Activated T-cell treated with anti-CD3 and anti-CD28 coated beads, Interleukin-2, amount 50 U/mL, for 24 hours (primary cell): ENCODE measurements at regions not wholly inside any gene's neighbourhood (a gene's known extent, or its start where the extent isn't known, plus 50 kb on each side); places are given as distances from the start of the nearest gene placed in this dataset.

Experiments
- DNase-seq: peaks from one replicate; pipeline ENCODE4 v3.0.0-alpha.2; 2020
- H3K27ac Mint-ChIP-seq: 2 replicates; pipeline ENCODE4 v1.8.0; 2020; ENCODE audit warnings: mild to moderate bottlenecking, mixed read lengths
- H3K27me3 Mint-ChIP-seq: 2 replicates; pipeline ENCODE4 v1.8.0; 2020; ENCODE audit warnings: mixed read lengths
- H3K36me3 Mint-ChIP-seq: 2 replicates; pipeline ENCODE4 v1.8.0; 2020; ENCODE audit warnings: low read depth, mixed read lengths
- H3K4me1 Mint-ChIP-seq: 2 replicates; pipeline ENCODE4 v1.8.0; 2020; ENCODE audit warnings: low read depth, mixed read lengths
- H3K4me3 Mint-ChIP-seq: 2 replicates; pipeline ENCODE4 v1.8.0; 2020; ENCODE audit warnings: mild to moderate bottlenecking, moderate library complexity, mixed read lengths
- H3K9me3 Mint-ChIP-seq: 2 replicates; pipeline ENCODE4 v1.8.0; 2020; ENCODE audit warnings: mixed read lengths

DNA sequence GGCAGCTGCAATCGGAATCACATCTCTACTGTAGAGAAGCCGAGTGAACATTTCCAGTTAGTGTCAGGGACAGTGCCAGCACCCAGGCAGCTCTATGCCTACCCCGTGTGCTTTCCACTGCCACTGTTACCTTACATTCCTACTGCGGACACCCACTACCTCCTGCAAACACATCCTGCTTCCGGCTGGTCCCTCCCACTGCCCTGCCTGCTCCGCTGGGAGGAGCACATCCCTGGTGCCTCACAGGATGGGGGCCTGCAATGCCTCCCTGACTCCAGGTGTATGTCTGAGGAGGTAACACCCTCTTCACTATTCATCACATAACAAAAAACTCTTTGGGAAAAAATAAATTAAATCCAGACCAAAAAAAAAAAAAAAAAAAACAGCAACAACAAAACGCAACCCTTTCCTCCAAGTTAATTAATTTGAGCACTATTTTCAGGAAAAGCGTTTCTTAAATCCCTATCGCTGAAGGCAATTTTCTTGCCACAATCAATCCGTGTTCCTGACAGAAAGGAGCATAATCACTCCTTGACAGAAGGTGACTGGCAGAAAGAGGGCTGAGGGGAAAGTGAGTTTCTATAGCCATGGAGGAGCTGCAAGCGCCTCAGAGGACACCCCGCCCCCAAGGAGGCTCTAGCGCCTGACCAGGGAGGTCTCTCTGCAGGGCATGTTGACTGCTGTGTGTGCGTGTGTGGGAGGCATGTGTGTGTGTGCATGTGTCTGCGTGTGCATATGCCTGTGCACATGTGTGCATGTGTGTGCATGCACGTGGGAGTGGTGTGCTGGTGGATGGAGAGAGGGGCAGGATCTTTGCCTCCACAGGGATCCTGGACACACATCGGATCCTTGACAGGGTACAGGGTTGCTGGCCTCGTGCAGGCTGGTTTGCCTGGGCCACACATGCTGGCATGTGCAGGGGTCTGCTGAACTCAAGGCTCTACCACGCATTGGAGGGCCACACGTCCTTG lies 134.8 kb upstream of the NTM start:
- Mint-ChIP-seq H3K27ac (no peak overlapping the region), H3K36me3 (no peaks in the 10 kb centered on the region), H3K4me1 (no peaks in the 10 kb centered on the region), H3K9me3 (peaks cover 2% of the 10 kb centered on the region), H3K4me3 (no peak overlapping the region), H3K27me3 (no peaks in the 10 kb centered on the region)
- DNase-seq = no peak

DNA sequence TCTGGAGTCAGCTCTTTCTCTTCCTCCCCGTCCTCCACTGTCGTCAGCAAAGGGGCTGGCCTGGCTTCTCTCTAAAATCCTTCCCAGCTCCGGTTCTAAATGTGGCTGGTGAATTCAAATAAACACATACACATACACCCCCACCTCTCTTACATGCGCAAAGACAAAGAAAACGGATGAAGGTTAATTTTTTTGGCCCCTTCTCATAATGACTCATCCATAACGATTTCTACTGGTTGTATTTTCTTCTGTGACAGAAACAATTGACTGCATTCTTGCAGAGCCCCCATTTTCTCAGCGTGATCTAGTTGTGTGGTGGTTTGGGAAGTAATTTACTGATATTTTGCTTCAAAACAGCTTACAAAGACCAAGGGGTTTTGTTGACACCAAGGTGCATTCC lies 130.0 kb upstream of the NTM start:
- H3K36me3 Mint-ChIP-seq = no peaks in the 10 kb centered on the region
- H3K27ac Mint-ChIP-seq = no peak overlapping the region
- DNase-seq = no peak
- H3K4me3 Mint-ChIP-seq = no peak overlapping the region
- H3K9me3 Mint-ChIP-seq = peaks cover 3% of the 10 kb centered on the region
- no peaks in the 10 kb centered on the region for H3K4me1 Mint-ChIP-seq
- H3K27me3 Mint-ChIP-seq = peaks cover 1% of the 10 kb centered on the region

DNA sequence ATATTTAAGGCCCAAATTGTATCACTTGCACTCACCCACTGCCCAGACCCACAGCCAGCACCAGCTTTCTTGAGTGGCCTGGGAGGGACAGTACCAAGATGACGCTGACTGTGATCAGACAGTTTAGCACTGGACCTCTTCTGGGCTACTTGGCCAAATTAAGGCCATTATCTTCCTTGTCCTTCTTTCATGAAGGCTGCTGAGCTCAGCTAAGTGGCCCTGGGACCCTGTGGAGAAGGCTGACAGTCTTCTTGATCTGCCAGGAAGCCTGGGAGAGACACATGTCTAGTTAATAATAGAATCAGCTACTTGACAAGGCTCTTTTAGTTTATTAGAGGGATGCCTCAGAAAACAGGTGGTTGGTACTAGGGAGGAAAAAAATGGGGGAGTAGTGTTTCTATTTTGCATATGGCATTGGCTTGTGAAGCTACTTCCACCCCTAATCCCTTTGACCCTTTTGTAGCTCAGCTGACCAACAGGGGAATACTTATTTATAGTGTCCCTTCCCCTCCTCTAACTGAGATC lies 127.9 kb upstream of the NTM start:
- H3K27me3 Mint-ChIP-seq = peaks cover 15% of the 10 kb centered on the region
- no peak for DNase-seq
- no peaks in the 10 kb centered on the region for H3K4me1 Mint-ChIP-seq
- no peak overlapping the region for H3K27ac Mint-ChIP-seq
- H3K36me3 Mint-ChIP-seq = no peaks in the 10 kb centered on the region
- no peak overlapping the region for H3K4me3 Mint-ChIP-seq
- H3K9me3 Mint-ChIP-seq = peaks cover 5% of the 10 kb centered on the region

DNA sequence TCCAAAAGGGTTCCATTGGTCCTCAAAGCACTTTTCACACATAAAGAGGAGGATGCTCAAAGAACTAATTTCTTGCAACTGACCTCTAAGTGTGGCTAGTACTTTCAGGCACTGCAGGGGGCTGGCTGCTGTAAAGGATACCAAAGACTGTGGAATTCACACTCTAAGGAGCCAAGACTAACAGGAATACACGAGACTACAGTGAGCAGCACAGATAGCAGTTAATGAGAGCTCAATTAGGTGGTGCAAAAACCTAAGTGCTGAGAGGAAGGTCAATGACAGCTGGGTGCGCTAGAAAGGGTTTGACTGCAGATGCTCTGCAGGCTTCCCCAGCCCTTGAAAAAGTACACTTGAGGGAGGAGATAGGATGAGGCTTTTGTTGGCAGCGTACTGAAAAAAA lies 124.3 kb upstream of the NTM start:
- Mint-ChIP-seq H3K9me3 (peaks cover 2% of the 10 kb centered on the region), H3K27ac (no peak overlapping the region), H3K4me1 (no peaks in the 10 kb centered on the region), H3K4me3 (no peak overlapping the region), H3K36me3 (no peaks in the 10 kb centered on the region), H3K27me3 (peaks cover 18% of the 10 kb centered on the region)
- no peak for DNase-seq

DNA sequence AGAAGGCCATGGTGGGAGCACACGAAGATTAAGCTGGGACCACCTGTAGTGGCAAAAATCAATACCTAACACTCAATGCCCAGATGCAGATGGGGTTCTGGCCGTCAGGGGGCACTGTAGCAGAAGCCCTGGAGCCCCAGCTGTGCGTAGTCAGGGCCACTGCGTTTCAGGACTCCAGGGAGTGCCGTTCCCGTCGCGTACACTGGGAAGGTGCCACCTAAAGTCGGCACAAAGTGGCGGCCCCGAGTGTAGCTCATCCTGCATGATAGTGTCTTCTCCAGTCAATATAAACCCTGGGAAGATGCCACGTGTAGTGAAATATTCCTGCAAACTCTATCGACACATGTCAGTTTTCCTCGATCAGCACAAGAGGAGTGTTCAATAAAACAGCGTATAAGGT lies 123.8 kb upstream of the NTM start:
- Mint-ChIP-seq H3K27me3 (peaks cover 18% of the 10 kb centered on the region), H3K36me3 (no peaks in the 10 kb centered on the region), H3K9me3 (peaks cover 2% of the 10 kb centered on the region), H3K4me3 (no peak overlapping the region), H3K4me1 (no peaks in the 10 kb centered on the region), H3K27ac (no peak overlapping the region)
- no peak for DNase-seq

DNA sequence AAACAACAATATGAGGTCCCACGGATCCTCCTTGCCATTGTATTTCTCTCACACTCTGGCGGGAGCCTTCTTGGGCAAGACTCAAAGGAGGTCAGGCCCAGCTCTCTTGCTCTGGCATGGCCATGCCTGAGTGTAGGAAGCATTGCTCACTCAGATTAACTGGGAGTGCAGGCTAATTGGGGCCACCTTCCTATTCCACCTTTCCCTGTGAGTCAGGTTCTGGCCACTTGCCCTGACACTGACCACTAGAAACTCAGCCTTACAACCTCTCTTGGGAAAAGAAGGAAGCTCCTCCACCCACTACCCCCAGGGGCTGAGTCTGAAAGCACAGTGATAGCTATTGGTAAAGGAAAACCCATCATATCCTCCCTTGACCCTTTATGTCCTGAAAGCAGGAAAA lies 121.8 kb upstream of the NTM start:
- Mint-ChIP-seq H3K36me3 (no peaks in the 10 kb centered on the region), H3K27me3 (peaks cover 19% of the 10 kb centered on the region), H3K9me3 (peaks cover 2% of the 10 kb centered on the region), H3K27ac (no peak overlapping the region), H3K4me3 (no peak overlapping the region), H3K4me1 (no peaks in the 10 kb centered on the region)
- no peak for DNase-seq

DNA sequence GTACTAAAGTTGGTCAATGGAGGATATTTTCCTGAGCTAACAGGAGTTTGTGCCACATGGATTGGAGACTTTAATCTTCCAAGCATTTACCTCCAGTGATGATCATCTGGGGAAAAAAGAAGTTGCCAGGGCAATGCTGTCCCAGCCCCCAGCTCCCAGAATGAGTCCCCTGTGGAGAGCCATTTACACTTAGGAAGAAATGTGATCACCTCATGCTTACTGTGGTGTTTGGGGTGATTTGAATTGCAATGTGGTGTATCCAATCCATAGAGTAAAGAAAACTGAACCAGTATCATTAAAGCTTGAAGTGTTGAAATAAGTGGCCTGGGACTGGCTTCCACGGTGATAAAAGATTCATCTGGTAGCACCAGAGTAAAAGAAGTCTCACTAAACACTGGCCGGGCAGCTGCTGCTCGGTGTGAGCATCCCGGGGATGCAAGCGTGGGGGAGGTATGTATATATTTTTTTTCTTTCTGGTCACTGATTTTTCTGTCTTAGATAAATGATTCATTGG lies 117.2 kb upstream of the NTM start:
- Mint-ChIP-seq H3K27me3 (peaks cover 11% of the 10 kb centered on the region), H3K36me3 (no peaks in the 10 kb centered on the region), H3K9me3 (no peaks in the 10 kb centered on the region), H3K4me1 (no peaks in the 10 kb centered on the region), H3K4me3 (no peak overlapping the region), H3K27ac (no peak overlapping the region)
- no peak for DNase-seq

DNA sequence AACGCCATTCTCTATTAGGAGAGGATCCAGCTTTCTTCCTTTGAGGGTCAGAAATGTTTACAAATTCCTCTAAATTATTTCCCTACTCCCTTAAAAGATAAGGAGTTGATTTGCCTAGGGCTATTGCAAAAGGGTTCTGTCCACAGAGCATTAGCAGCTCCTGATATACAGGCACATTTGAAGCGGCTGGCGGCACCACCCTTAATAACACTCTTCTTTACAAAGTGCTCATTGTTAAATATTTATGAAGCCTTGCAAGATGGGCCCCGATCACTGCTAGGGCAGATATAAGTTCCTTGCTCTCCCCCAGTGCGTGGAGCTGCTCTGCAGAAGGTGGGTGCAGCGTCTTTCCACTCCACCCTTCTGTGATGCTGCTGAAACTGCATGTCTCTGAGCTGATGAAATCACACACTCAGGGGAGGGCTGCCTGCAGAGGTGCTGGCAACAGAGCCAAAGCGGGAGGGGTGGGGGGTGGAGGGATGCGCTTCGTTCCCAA lies 116.7 kb upstream of the NTM start:
- Mint-ChIP-seq H3K4me1 (no peaks in the 10 kb centered on the region), H3K36me3 (no peaks in the 10 kb centered on the region), H3K27me3 (peaks cover 11% of the 10 kb centered on the region), H3K9me3 (no peaks in the 10 kb centered on the region), H3K27ac (no peak overlapping the region), H3K4me3 (no peak overlapping the region)
- DNase-seq = no peak

DNA sequence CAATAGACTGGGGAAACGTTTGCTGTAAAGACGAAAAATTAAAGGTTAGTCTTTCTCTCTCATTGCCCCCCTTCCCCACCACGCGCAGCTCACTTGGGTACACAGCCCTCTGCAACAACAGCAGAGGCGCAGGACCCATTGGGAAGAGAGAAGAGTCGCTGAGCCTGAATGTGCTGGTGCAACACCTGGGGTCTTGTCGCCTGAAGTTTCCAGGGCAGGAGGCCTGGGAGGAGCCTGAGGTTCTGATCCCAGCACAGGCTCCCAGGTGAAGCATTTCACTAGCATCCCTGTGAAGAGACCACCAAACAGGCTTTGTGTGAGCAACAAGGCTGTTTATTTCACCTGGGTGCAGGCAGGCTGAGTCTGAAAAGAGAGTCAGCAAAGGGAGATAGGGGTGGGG lies 116.2 kb upstream of the NTM start:
- Mint-ChIP-seq H3K9me3 (no peaks in the 10 kb centered on the region), H3K36me3 (no peaks in the 10 kb centered on the region), H3K27ac (no peak overlapping the region), H3K27me3 (peaks cover 8% of the 10 kb centered on the region), H3K4me3 (no peak overlapping the region), H3K4me1 (no peaks in the 10 kb centered on the region)
- DNase-seq = no peak

DNA sequence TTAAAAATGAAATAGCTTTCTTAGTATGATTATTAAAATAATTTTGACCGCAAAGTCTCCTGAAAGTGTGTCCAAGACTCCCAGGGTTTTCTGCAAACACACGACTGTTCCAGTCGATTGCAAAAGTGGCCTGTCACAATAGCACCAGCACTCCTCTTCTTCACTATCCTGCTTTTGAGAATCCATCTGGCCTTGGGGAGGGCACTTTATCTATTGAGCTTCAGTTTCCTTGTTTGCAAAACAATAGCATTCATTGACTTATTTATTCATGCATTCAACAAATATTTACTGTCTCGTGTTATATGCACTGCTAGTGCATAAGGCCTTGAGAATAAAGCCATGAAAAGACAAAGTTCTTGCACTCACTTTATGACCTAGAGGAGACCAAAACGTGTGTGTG lies 96.2 kb upstream of the NTM start:
- no peak overlapping the region for H3K27ac Mint-ChIP-seq
- DNase-seq = no peak
- no peaks in the 10 kb centered on the region for H3K4me1 Mint-ChIP-seq
- peaks cover 12% of the 10 kb centered on the region for H3K9me3 Mint-ChIP-seq
- no peaks in the 10 kb centered on the region for H3K27me3 Mint-ChIP-seq
- H3K36me3 Mint-ChIP-seq = no peaks in the 10 kb centered on the region
- H3K4me3 Mint-ChIP-seq = no peak overlapping the region

DNA sequence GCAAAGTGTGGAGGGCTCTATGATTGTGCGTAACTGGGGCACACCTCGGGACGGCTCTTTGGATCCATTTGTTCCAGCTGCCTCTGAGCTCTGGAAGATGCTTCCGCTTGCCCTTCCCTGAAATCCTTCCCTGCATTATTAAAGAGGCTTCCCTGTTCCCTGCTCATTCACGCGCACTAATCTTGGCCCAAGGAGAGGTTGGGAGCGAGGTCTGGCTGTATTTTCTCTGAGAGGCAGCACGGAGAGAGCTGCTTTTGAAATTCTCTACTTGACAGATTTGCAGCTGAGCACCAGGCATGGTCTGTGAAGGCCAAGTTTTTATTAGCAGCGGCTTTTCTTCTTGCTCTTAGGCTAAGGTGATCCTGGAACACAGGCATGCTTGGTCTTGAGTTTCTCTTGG lies 94.8 kb upstream of the NTM start:
- Mint-ChIP-seq H3K36me3 (no peaks in the 10 kb centered on the region), H3K4me1 (no peaks in the 10 kb centered on the region), H3K4me3 (no peak overlapping the region), H3K27ac (no peak overlapping the region), H3K27me3 (no peaks in the 10 kb centered on the region), H3K9me3 (peaks cover 5% of the 10 kb centered on the region)
- no peak for DNase-seq

DNA sequence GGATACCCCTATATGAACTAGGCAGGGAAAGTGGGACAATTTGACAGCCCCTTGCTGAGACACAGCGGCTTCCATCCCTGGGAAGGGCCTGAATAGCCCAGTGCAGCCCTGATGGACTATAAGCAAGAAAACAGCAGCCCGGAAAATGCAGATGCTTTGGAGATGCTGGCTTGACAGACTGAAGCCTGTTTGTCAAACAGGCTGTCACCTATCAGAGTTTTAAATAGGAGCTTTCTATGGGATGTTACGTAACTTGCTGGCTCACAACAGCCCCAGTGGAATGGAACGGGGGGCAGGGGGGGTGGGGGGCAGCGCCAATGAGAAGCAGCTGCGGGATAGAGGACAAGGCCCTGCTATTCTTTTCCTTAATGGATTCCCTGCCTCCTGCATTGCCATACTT lies 91.9 kb upstream of the NTM start:
- H3K9me3 Mint-ChIP-seq = no peaks in the 10 kb centered on the region
- no peaks in the 10 kb centered on the region for H3K27me3 Mint-ChIP-seq
- DNase-seq = no peak
- no peaks in the 10 kb centered on the region for H3K4me1 Mint-ChIP-seq
- H3K27ac Mint-ChIP-seq = no peak overlapping the region
- no peaks in the 10 kb centered on the region for H3K36me3 Mint-ChIP-seq
- no peak overlapping the region for H3K4me3 Mint-ChIP-seq

DNA sequence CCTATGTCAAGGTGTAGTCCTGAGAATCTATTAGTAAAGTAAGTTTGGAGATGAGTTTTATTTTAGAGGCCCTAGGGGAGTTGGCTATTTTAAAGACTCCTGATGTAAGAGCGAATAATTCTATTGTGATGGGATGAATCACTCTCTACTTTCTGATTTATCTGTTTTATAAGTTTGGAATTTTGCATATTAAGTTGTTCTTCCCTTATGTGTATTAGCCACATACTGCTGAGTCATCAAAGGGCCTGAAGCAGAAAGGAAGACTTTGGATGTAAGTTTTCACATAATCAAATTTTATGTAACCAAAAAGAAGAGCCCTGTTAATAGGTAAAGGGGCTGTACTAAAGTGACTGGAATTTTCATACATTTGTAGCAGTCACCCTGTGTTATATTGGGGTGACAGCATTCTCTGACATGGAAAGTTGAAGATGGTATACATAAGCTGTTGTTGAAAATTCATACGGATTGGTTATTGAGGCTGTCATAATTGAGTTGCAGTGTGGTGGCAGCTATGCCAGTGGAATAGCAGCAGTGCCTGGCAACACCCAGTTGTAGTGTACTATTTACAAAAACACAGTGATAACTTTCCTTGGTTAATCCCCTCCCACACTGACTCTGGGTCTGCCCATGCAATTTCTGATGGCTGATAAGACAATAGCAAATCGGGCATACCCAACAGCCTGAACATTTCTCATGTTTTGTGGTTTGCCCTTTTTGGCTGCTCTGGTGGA lies 90.6 kb upstream of the NTM start:
- no peak overlapping the region for H3K4me3 Mint-ChIP-seq
- no peaks in the 10 kb centered on the region for H3K36me3 Mint-ChIP-seq
- H3K9me3 Mint-ChIP-seq = no peaks in the 10 kb centered on the region
- H3K4me1 Mint-ChIP-seq = no peaks in the 10 kb centered on the region
- H3K27ac Mint-ChIP-seq = no peak overlapping the region
- no peak for DNase-seq
- H3K27me3 Mint-ChIP-seq = no peaks in the 10 kb centered on the region

DNA sequence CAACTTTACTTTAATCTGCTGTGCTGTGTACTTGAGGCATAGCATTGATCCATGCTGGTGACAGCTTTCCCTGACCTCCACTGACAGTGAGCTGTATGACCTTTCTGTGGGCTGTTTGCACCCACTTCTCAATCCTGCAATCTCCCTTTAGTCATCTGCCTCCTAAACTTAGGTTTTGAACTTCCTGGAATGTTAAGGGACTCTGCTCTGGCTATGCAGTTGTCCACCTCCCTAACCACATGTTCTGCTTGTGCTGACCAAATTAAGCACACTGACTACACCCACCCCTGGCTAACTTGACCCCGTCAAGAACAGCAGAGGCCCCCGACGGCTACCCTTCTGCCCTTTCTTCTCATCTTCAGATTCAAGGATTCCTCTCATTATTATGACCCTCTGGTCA lies 89.1 kb upstream of the NTM start:
- no peak for DNase-seq
- H3K4me1 Mint-ChIP-seq = no peaks in the 10 kb centered on the region
- no peak overlapping the region for H3K4me3 Mint-ChIP-seq
- H3K9me3 Mint-ChIP-seq = no peaks in the 10 kb centered on the region
- H3K27ac Mint-ChIP-seq = no peak overlapping the region
- H3K27me3 Mint-ChIP-seq = no peaks in the 10 kb centered on the region
- H3K36me3 Mint-ChIP-seq = no peaks in the 10 kb centered on the region

DNA sequence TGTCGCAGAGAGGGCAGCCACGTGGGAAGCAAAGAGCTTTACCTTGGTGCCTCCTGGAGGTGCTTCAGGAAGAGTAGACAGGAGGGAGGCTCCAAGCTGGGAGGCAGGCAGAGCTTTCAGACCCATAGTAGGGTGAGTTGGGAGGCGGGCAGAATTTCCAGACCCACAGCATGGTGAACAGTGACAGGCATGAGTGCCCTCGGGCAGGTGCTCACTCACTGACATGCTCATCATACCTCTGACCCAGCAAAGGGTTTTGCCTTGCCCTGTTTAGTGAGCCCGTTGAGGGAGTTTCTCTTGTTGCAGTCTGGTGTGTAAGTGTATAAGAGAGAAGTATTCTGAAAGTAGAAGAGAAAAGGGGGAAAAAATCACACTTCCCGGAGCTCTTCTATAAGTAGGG lies 86.4 kb upstream of the NTM start:
- no peak overlapping the region for H3K4me3 Mint-ChIP-seq
- DNase-seq = no peak
- H3K36me3 Mint-ChIP-seq = no peaks in the 10 kb centered on the region

More for the DNA sequence above, 86.4 kb upstream of the NTM start:
- Mint-ChIP-seq H3K27ac (no peak overlapping the region), H3K4me1 (no peaks in the 10 kb centered on the region), H3K27me3 (no peaks in the 10 kb centered on the region), H3K9me3 (no peaks in the 10 kb centered on the region)
